ENCODE measurements at regions not wholly inside any gene's neighbourhood (a gene's known extent, or its start where the extent isn't known, plus 50 kb on each side); places are given as distances from the start of the nearest gene placed in this dataset.

DNA sequence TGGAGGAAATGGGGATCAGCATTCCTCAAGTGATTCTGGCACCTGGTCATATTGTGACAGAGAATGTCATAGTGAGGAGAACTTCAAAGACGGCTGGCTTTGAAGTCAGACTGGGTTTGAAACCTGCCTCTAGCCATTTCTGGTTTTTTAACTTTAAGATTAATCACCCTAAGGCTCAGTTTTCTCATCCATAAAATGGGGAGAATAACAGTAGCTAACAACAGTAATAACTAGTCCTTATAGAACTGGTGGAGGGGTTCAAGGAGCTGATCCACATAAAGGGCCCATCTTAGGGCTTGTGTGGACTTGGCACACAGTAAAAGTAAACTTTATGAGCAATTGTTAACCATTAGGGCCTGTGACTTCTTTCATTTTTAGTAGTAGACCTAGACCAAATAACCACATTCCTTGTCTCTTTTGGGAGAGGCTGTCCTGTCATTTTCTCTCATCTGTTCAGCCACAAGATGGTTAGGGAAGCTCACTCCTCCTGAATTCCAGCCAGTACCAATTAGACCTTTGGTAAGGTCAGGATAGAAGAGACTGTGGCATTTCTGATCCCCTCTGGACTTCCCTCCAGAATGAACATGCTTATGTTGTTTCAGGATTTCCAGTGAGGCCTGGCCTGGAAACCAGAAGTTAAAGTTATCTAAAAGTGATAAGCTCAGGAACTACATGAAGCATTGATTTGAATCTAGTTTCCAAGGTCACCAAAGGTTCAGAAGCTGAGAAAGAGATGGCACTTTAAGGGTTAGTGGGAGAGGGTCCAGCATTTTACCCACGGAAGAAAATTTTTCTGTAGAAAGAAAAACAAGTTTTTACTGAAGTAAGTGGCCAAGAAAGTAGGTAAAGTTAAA is 159.3 kb upstream of the DPH6 start:
- no peak overlapping the region for H3K4me3 Mint-ChIP-seq (ENCODE audit: low read depth, unreplicated experiment)
- no peaks in the 10 kb centered on the region for H3K36me3 Mint-ChIP-seq (ENCODE audit: insufficient read depth, unreplicated experiment)
- H3K9me3 Mint-ChIP-seq (ENCODE audit: low read depth, unreplicated experiment): no peaks in the 10 kb centered on the region
- intact Hi-C loops (cut with micrococcal nuclease; ENCODE audit: unreplicated experiment): no loop called here
- peaks cover 8% of the 10 kb centered on the region for H3K4me1 Mint-ChIP-seq (ENCODE audit: low read depth, unreplicated experiment)
- no peak for DNase-seq
- TF ChIP-seq, protein P1, sequence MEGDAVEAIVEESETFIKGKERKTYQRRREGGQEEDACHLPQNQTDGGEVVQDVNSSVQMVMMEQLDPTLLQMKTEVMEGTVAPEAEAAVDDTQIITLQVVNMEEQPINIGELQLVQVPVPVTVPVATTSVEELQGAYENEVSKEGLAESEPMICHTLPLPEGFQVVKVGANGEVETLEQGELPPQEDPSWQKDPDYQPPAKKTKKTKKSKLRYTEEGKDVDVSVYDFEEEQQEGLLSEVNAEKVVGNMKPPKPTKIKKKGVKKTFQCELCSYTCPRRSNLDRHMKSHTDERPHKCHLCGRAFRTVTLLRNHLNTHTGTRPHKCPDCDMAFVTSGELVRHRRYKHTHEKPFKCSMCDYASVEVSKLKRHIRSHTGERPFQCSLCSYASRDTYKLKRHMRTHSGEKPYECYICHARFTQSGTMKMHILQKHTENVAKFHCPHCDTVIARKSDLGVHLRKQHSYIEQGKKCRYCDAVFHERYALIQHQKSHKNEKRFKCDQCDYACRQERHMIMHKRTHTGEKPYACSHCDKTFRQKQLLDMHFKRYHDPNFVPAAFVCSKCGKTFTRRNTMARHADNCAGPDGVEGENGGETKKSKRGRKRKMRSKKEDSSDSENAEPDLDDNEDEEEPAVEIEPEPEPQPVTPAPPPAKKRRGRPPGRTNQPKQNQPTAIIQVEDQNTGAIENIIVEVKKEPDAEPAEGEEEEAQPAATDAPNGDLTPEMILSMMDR (IDR thresholded peaks at IDR 0.05; ENCODE audit: unreplicated experiment): no peak
- BruUV-seq (replicated peaks): no TSS peak
- no peaks in the 10 kb centered on the region for H3K27me3 Mint-ChIP-seq (ENCODE audit: unreplicated experiment)
- CTCF ChIA-PET: no interaction called here
- no peak overlapping the region for H3K27ac Mint-ChIP-seq (ENCODE audit: unreplicated experiment)

DNA sequence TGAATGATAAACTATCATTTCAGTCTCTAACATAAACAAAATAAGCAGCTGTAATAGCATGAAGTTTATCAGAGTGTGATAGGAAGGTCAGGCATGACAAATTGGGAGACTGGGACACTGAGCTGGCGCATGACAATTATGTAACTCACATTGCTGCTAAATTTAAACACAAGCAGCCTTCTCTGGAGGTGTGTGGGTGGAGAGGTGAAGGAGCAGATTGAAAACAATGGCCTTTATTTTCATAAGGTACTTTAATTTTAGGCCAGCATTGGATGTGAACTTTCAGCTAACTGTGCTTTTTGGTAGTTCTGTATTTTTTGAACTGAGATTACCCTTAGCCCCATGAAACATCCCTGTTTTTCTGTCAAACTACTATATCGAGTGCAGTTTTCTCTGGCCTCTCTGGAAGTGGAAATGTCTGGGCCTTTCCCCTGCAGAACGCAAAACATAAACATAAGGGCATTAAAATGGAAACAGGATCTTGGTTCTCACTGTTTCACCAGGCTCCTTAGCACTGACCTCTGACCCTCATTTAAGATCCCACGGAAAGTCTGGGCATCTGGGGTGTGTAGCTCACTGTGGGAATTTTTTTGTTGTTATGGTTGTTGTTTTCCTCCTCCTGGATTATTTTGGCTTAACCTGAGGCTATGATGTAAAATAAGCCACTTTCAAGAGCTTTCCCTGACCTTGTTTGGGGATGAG is 160.1 kb upstream of the DPH6 start:
- no TSS peak for BruUV-seq (replicated peaks)
- H3K27me3 Mint-ChIP-seq (ENCODE audit: unreplicated experiment): no peaks in the 10 kb centered on the region
- no peak overlapping the region for H3K27ac Mint-ChIP-seq (ENCODE audit: unreplicated experiment)
- H3K36me3 Mint-ChIP-seq (ENCODE audit: insufficient read depth, unreplicated experiment): no peaks in the 10 kb centered on the region
- TF ChIP-seq, protein P1 (IDR thresholded peaks at IDR 0.05; ENCODE audit: unreplicated experiment): no peak
- no peak overlapping the region for H3K4me3 Mint-ChIP-seq (ENCODE audit: low read depth, unreplicated experiment)
- no peak for DNase-seq
- intact Hi-C loops (cut with micrococcal nuclease; ENCODE audit: unreplicated experiment): no loop called here
- H3K4me1 Mint-ChIP-seq (ENCODE audit: low read depth, unreplicated experiment): peaks cover 8% of the 10 kb centered on the region
- CTCF ChIA-PET: no interaction called here
- no peaks in the 10 kb centered on the region for H3K9me3 Mint-ChIP-seq (ENCODE audit: low read depth, unreplicated experiment)

DNA sequence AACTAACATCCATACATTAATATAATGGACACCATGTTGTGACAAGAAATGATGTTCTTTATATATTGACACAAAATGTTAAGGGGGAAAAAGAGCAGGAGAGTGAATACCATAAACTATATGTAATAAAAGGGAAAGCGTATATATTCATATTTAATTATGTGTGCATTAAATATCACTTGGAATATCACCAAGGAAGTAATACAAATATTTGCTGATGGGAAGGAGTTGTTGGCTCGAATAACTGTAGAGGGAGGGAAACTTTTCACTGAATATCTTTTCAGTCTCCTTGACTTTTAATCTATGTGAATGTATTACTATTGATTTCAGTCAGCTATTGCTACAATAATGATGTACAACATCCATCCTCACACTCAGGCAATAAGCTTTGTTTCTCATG is 167.0 kb upstream of the DPH6 start:
- TF ChIP-seq, protein P1 (IDR thresholded peaks at IDR 0.05; ENCODE audit: unreplicated experiment): no peak
- H3K4me1 Mint-ChIP-seq (ENCODE audit: low read depth, unreplicated experiment): peaks cover 6% of the 10 kb centered on the region
- H3K36me3 Mint-ChIP-seq (ENCODE audit: insufficient read depth, unreplicated experiment): no peaks in the 10 kb centered on the region
- CTCF ChIA-PET: no interaction called here
- no peaks in the 10 kb centered on the region for H3K9me3 Mint-ChIP-seq (ENCODE audit: low read depth, unreplicated experiment)
- intact Hi-C loops (cut with micrococcal nuclease; ENCODE audit: unreplicated experiment): no loop called here
- no peaks in the 10 kb centered on the region for H3K27me3 Mint-ChIP-seq (ENCODE audit: unreplicated experiment)
- no TSS peak for BruUV-seq (replicated peaks)
- no peak overlapping the region for H3K27ac Mint-ChIP-seq (ENCODE audit: unreplicated experiment)
- no peak overlapping the region for H3K4me3 Mint-ChIP-seq (ENCODE audit: low read depth, unreplicated experiment)
- no peak for DNase-seq

DNA sequence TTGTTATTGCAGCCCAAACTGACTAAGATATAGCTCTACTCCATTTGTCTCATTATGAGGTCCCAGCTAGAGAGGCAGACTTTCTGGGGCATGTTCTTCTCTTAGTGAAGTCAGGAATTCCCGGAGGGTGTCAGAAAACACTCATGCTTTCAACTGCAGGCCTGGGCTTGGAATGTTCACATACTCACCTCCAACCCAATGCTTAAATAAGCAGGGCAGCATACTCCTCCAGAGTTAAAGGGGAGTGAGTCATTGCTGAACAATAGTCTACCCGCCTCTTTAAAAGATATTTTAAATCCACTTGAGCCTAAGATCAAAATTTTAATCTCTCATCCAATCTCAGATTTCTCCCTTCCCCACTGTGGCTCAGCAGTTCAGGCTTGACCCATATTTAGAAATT is 167.8 kb upstream of the DPH6 start:
- DNase-seq: no peak
- Mint-ChIP-seq H3K4me3 (ENCODE audit: low read depth, unreplicated experiment) (no peak overlapping the region), H3K36me3 (ENCODE audit: insufficient read depth, unreplicated experiment) (no peaks in the 10 kb centered on the region), H3K27ac (ENCODE audit: unreplicated experiment) (no peak overlapping the region), H3K9me3 (ENCODE audit: low read depth, unreplicated experiment) (no peaks in the 10 kb centered on the region), H3K27me3 (ENCODE audit: unreplicated experiment) (no peaks in the 10 kb centered on the region), H3K4me1 (ENCODE audit: low read depth, unreplicated experiment) (peaks cover 9% of the 10 kb centered on the region)
- TF ChIP-seq, protein P1 (IDR thresholded peaks at IDR 0.05; ENCODE audit: unreplicated experiment): no peak
- BruUV-seq (replicated peaks): no TSS peak
- intact Hi-C loops (cut with micrococcal nuclease; ENCODE audit: unreplicated experiment): no loop called here
- CTCF ChIA-PET: no interaction called here

All from Calu3 (cell line).